Cardiac septum (tissue), 1 donor: ENCODE measurements at regions not wholly inside any gene's neighbourhood (a gene's known extent, or its start where the extent isn't known, plus 50 kb on each side); places are given as distances from the start of the nearest gene placed in this dataset.

Source experiments
- DNase-seq: peaks from one replicate; pipeline ENCODE4 v3.0.0-alpha.2; 2020; ENCODE audit warnings: low spot score
- intact Hi-C: fragments of 100-400 bp; cut with DNase I; formaldehyde crosslinking; loops from one replicate; pipeline ENCODE4 v1.14.0; 2022
- donor health status: DM: no; HTN: no; CAD: no.

DNA sequence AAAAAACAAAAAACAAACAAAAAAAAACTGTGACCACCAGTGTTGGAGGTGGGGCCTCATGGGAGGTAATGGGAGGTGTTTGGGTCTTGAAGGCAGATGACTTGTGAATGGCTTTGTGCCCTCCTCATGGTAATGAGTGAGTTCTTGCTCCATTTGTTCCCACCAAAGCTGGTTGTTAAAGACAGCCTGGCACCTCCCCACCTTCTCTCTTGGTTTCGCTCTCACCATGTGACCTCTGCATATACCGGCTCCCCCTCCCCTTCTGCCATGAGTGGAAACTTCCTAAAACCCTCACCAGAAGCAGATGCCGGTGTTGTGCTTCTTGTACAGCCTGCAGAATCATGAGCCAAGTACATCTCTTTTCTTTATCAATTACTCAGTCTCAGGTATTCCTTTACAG lies 61.5 kb upstream of the ATP11B start:
- intact Hi-C loops = no loop called here
- no peak for DNase-seq

DNA sequence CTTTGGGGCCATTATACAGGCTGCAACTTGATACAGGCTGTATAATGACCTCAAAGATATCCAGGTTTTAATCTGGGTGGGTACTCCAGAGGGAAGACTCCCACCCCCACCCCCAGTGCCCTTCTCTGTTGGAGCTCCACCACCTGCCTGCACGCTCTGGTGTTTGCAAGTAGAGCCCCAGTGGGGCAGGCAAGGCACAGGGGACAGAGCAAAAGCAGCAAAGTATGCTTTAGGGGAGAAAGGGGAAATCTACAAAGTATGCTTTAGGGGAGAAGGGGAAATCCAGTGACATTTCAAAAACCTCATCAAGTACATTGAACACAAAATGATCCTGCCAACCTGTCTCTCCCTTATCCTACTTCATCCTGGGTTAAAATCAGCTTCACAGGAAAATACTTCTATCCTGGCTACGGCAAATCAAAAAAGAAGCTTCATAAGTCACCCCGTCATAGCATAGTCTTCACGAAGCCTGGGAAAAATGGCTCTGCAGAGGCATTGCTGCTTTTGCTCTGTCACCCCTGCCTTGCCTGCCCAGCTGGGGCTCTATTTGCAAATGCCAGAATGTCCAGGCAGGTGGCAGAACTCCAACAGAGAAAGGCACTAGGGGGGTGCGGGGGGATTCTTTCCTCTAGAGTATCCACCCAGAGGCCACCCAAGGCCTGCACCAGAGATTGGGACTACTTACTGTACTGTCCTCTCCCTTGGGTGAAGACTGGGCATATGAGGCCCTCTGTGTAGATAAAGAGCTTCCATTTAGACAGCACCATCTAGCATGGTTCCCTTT lies 60.9 kb upstream of the ATP11B start:
- intact Hi-C loops = no loop called here
- no peak for DNase-seq

DNA sequence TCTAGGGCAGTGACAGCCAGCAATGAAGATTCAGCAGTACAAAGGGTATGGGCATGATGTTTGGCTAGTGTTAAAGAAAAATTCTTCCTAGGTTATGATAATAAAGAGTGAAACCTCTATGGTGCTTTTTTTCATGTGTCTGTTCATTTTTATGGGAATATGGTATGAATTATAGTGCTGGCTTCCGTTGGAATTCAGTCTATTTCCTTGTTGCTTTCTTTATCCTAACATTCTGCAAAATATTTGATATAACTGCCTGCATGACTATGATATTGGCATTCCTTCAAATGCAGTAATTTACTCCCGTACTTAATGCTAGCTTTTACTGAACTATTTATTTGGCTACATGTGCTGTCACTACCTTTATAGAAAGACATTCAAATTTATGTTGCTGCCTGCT lies 57.6 kb upstream of the ATP11B start:
- DNase-seq = no peak
- intact Hi-C loops = no loop called here

DNA sequence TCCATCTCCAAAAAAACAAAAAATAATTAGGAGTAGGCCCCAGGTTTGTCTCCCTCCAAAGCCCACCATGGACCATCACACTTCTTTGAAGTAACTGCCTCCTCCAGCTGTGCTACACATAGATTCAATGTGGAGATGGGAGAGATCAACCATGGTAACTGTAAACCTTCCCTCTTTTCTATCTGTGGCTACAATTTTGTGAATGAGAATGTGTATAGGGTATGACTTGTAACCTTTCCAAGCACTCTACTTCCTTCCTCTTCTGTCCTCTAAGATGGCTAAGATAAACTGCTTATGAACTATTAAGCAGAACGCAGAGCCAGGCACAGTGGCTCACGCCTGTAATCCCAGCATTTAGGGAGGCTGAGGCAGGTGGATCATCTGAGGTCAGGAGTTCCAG lies 55.5 kb upstream of the ATP11B start:
- intact Hi-C loops = no loop called here
- DNase-seq = no peak

GRCh38 chr3:182738583-182739411 lies 54.5 kb upstream of the ATP11B start:
- intact Hi-C loops = no loop called here

GRCh38 chr3:182739619-182740018 lies 53.7 kb upstream of the ATP11B start:
- no peak for DNase-seq
- intact Hi-C loops = no loop called here

More at GRCh38 chr3:182738583-182739411, 54.5 kb upstream of the ATP11B start:
- no peak for DNase-seq

- intact Hi-C loops = no loop called here
- no peak for DNase-seq
These were observed 52.6 kb upstream of the ATP11B start for GRCh38 chr3:182740710-182741109.

DNA sequence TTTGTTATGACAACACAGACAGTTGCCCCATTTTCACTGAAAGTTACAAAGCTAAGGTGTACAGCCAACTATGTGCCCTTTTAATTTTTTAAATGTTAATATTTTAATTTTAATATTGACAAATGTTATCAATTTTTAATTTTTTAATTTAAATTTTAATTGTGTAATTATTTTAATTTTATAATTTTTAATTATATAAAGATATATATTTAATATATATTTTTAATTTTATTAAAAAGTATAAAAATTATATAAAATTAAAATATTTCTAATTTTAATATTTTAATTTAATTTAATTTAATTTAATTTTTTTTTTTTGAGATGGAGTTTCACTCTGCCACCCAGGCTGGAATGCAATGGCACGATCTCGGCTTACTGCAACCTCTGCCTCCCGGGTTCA lies 52.1 kb upstream of the ATP11B start:
- intact Hi-C loops = no loop called here
- no peak for DNase-seq
